Liver (tissue), 3 donors: ENCODE measurements at regions not wholly inside any gene's neighbourhood (a gene's known extent, or its start where the extent isn't known, plus 50 kb on each side); places are given as distances from the start of the nearest gene placed in this dataset.

Experiments used
- EGR1 ChIP-seq, 2 donors: IDR thresholded peaks; 2 replicates each; pipeline ENCODE4 v1.6.1; 2016 to 2018; ENCODE audit warnings: antibody characterized with exemption in 2 of 2, low read depth in 2 of 2
- GABPA ChIP-seq, 2 donors: IDR thresholded peaks in 1 of 2; conservative IDR thresholded peaks in 1 of 2; 2 replicates each; pipeline ENCODE4 v1.6.1; 2016; ENCODE audit warnings: antibody characterized with exemption in 2 of 2, mild to moderate bottlenecking in 1 of 2, moderate library complexity in 1 of 2
- HNF4A ChIP-seq, 2 donors: conservative IDR thresholded peaks; 2 replicates each; pipeline ENCODE4 v1.6.1; 2016; ENCODE audit warnings: antibody characterized with exemption in 2 of 2, mild to moderate bottlenecking in 2 of 2
- JUND ChIP-seq, 2 donors: IDR thresholded peaks; 2 replicates each; pipeline ENCODE4 v1.6.1; 2016; ENCODE audit warnings: antibody characterized with exemption in 2 of 2
- NR2F2 ChIP-seq: IDR thresholded peaks from 2 replicates; pipeline ENCODE4 v1.6.1; 2016; ENCODE audit warnings: antibody characterized with exemption
- RAD21 ChIP-seq, 2 donors: IDR thresholded peaks; 2 replicates each; pipeline ENCODE4 v1.6.1; 2016; ENCODE audit warnings: antibody characterized with exemption in 2 of 2, mild to moderate bottlenecking in 2 of 2
- SP1 ChIP-seq: IDR thresholded peaks from 2 replicates; pipeline ENCODE4 v1.6.1; 2018; ENCODE audit warnings: antibody characterized with exemption, mild to moderate bottlenecking
- YY1 ChIP-seq: IDR thresholded peaks from 2 replicates; pipeline ENCODE4 v1.6.1; 2016; ENCODE audit warnings: antibody characterized with exemption, mild to moderate bottlenecking
- TF ChIP-seq, protein P1 (sequence below): IDR thresholded peaks from 2 replicates; pipeline ENCODE4 v1.6.1; 2016; ENCODE audit warnings: antibody characterized with exemption
- TF ChIP-seq, protein P2 (sequence below): fragments of 150-350 bp; IDR thresholded peaks from 2 replicates; pipeline ENCODE4 v1.5.1; 2017; ENCODE audit warnings: improper control_type of control experiment, low read depth, low read length; ENCODE audit not compliant: missing input control
- TF ChIP-seq, protein P3 (sequence below): IDR thresholded peaks from 2 replicates; pipeline ENCODE4 v1.6.1; 2016; ENCODE audit warnings: antibody characterized with exemption
- TF ChIP-seq, protein P4 (sequence below): IDR thresholded peaks from 2 replicates; pipeline ENCODE4 v1.6.1; 2016; ENCODE audit warnings: antibody characterized with exemption, mild to moderate bottlenecking
- donor health status: healthy.
- donor health status: healthy.

DNA sequence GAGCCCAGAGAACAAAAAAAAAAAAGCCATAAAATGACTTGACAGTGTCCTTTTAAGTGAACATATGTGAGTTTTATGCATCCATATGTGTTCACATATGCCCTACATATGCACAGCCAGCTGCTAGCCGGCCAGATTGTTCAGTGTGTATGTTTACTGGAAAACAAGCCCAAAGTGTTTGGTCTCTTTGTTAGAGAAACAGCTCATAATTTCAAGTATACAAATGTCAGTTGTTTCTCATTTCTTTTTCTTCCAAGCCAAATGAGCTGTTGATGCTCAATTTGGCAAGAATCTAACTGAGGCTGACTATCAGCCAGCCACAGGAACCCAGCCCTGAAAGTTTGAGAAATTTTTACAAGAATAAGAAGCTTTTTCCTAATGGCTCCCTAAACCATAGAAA lies 60.8 kb upstream of the TSPAN8 start:
- TF ChIP-seq, protein P1, sequence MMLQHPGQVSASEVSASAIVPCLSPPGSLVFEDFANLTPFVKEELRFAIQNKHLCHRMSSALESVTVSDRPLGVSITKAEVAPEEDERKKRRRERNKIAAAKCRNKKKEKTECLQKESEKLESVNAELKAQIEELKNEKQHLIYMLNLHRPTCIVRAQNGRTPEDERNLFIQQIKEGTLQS: no peak
- TF ChIP-seq, protein P2, sequence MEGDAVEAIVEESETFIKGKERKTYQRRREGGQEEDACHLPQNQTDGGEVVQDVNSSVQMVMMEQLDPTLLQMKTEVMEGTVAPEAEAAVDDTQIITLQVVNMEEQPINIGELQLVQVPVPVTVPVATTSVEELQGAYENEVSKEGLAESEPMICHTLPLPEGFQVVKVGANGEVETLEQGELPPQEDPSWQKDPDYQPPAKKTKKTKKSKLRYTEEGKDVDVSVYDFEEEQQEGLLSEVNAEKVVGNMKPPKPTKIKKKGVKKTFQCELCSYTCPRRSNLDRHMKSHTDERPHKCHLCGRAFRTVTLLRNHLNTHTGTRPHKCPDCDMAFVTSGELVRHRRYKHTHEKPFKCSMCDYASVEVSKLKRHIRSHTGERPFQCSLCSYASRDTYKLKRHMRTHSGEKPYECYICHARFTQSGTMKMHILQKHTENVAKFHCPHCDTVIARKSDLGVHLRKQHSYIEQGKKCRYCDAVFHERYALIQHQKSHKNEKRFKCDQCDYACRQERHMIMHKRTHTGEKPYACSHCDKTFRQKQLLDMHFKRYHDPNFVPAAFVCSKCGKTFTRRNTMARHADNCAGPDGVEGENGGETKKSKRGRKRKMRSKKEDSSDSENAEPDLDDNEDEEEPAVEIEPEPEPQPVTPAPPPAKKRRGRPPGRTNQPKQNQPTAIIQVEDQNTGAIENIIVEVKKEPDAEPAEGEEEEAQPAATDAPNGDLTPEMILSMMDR: no peak
- TF ChIP-seq, protein P3, sequence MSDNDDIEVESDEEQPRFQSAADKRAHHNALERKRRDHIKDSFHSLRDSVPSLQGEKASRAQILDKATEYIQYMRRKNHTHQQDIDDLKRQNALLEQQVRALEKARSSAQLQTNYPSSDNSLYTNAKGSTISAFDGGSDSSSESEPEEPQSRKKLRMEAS: no peak
- TF ChIP-seq SP1 (no peak), JUND (IDR thresholded peaks at IDR 0.05) (no peak), RAD21 (IDR thresholded peaks at IDR 0.05) (no peak), NR2F2 (no peak), EGR1 (IDR thresholded peaks at IDR 0.05; ENCODE audit: low read depth in 2 of 2) (no peak), YY1 (no peak), HNF4A (conservative IDR thresholded peaks at IDR 0.05) (no peak), GABPA (IDR thresholded peaks at IDR 0.05 in 1 of 2, conservative IDR thresholded peaks at IDR 0.05 in 1 of 2) (no peak)
- TF ChIP-seq, protein P4, sequence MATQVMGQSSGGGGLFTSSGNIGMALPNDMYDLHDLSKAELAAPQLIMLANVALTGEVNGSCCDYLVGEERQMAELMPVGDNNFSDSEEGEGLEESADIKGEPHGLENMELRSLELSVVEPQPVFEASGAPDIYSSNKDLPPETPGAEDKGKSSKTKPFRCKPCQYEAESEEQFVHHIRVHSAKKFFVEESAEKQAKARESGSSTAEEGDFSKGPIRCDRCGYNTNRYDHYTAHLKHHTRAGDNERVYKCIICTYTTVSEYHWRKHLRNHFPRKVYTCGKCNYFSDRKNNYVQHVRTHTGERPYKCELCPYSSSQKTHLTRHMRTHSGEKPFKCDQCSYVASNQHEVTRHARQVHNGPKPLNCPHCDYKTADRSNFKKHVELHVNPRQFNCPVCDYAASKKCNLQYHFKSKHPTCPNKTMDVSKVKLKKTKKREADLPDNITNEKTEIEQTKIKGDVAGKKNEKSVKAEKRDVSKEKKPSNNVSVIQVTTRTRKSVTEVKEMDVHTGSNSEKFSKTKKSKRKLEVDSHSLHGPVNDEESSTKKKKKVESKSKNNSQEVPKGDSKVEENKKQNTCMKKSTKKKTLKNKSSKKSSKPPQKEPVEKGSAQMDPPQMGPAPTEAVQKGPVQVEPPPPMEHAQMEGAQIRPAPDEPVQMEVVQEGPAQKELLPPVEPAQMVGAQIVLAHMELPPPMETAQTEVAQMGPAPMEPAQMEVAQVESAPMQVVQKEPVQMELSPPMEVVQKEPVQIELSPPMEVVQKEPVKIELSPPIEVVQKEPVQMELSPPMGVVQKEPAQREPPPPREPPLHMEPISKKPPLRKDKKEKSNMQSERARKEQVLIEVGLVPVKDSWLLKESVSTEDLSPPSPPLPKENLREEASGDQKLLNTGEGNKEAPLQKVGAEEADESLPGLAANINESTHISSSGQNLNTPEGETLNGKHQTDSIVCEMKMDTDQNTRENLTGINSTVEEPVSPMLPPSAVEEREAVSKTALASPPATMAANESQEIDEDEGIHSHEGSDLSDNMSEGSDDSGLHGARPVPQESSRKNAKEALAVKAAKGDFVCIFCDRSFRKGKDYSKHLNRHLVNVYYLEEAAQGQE: no peak
